GM12865 (cell line): ENCODE measurements at regions not wholly inside any gene's neighbourhood (a gene's known extent, or its start where the extent isn't known, plus 50 kb on each side); places are given as distances from the start of the nearest gene placed in this dataset.

ENCODE experiments used
- DNase-seq: peaks from one replicate; pipeline ENCODE4 v3.0.0; 2010; ENCODE audit warnings: low read depth
- H3K4me3 ChIP-seq: 2 replicates; pipeline ENCODE4 v1.5.1; 2011; ENCODE audit warnings: mild to moderate bottlenecking, low read depth, low read length, control low read depth
- CTCF ChIP-seq: IDR thresholded peaks from 2 replicates; pipeline ENCODE4 v1.5.1; 2011; ENCODE audit warnings: low read length, control low read depth, low read depth, inconsistent platforms; ENCODE audit not compliant: insufficient read depth; ENCODE audit errors: missing control alignments

GRCh38 chr4:15370296-15370695 lies 57.5 kb upstream of the C1QTNF7 start:
- no peak for DNase-seq
- no peak for TF ChIP-seq CTCF
- H3K4me3 ChIP-seq, result no peak overlapping the region

- no peak for DNase-seq
- no peak overlapping the region for H3K4me3 ChIP-seq
- no peak for TF ChIP-seq CTCF
Observed at GRCh38 chr4:15373363-15373762, 54.5 kb upstream of the C1QTNF7 start.

- H3K4me3 ChIP-seq, result no peak overlapping the region
- TF ChIP-seq CTCF, result no peak
- DNase-seq, result no peak
Observed at GRCh38 chr4:15374656-15375055, 53.2 kb upstream of the C1QTNF7 start.

GRCh38 chr4:15375667-15376066 lies 52.2 kb upstream of the C1QTNF7 start:
- H3K4me3 ChIP-seq, result no peak overlapping the region
- DNase-seq, result peak; percentile 5
- TF ChIP-seq CTCF, result no peak

GRCh38 chr4:15376145-15376544 lies 51.7 kb upstream of the C1QTNF7 start:
- TF ChIP-seq CTCF, result no peak
- DNase-seq, result no peak
- H3K4me3 ChIP-seq, result no peak overlapping the region

- DNase-seq, result no peak
- TF ChIP-seq CTCF, result no peak
- no peak overlapping the region for H3K4me3 ChIP-seq
Observed at GRCh38 chr4:15376594-15376993, 51.2 kb upstream of the C1QTNF7 start.
